IgD-negative memory B cell (primary cell): ENCODE measurements at regions not wholly inside any gene's neighbourhood (a gene's known extent, or its start where the extent isn't known, plus 50 kb on each side); places are given as distances from the start of the nearest gene placed in this dataset.
"Not testable (repeated sequence)": the region's sequence is repeated elsewhere in the genome, so short reads cannot be mapped to it uniquely, and the experiment has no call there.

Experiments used
- H3K27ac Mint-ChIP-seq, 3 donors: one replicate each; pipeline ENCODE4 v1.8.0; 2020 to 2022; ENCODE audit warnings: mild to moderate bottlenecking in 3 of 3, mixed read lengths in 3 of 3, moderate library complexity in 1 of 3
- H3K27me3 Mint-ChIP-seq: one replicate; pipeline ENCODE4 v1.8.0; 2021; ENCODE audit warnings: mixed read lengths
- H3K36me3 Mint-ChIP-seq: one replicate; pipeline ENCODE4 v1.8.0; 2020; ENCODE audit warnings: mild to moderate bottlenecking, mixed read lengths
- H3K4me1 Mint-ChIP-seq, 3 donors: one replicate each; pipeline ENCODE4 v1.8.0; 2020 to 2022; ENCODE audit warnings: mixed read lengths in 3 of 3, mild to moderate bottlenecking in 1 of 3
- H3K4me3 Mint-ChIP-seq, 4 donors: one replicate each; pipeline ENCODE4 v1.8.0; 2020 to 2022; ENCODE audit warnings: mild to moderate bottlenecking in 4 of 4, mixed read lengths in 4 of 4, moderate library complexity in 3 of 4
- H3K9me3 Mint-ChIP-seq, 3 donors: one replicate each; pipeline ENCODE4 v1.8.0; 2020 to 2021; ENCODE audit warnings: mixed read lengths in 3 of 3, mild to moderate bottlenecking in 1 of 3

DNA sequence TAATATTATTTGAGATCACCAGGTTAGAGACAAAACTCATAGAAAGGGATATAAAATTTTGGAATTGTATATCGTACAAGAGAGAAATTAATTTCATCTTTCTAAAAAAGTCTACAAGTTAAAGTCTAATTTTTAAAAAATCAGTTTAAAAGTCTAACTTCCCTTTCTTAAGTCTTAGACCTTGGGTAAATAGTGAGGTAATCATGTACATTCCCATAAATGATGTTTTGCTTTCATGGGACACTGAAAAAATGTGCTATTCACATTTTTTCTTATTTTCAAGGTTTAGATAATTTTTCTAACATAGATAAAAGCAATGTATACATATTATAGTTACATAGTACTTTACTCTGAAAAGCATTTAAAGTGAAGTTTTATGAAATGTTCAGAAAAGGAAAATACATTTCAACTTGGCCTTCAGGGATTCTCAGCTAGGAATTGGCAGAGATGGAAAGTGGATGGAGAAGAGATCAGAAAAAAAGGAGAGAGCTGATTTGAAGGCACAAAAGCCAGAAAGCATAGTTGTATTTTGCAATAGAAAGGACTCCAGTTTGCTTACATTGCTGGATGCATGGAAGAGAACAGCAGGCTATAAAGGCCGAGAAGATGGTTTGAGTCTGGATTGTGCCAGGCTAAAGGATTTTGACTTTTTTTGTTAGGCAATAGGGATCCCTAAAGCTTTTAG lies 194.0 kb downstream of the CASP12 start:
- Mint-ChIP-seq H3K27ac (peak overlapping the region in 2 of 3 donors; percentile 11 to 33), H3K36me3 (no peaks in the 10 kb centered on the region), H3K4me1 (peaks cover 14 to 24% (median 22%) of the 10 kb centered on the region in 3 donors), H3K9me3 (peaks cover 0 to 2% (median 2%) of the 10 kb centered on the region in 3 donors), H3K4me3 (peak overlapping the region in 2 of 4 donors; percentile 1 to 26), H3K27me3 (no peaks in the 10 kb centered on the region)

DNA sequence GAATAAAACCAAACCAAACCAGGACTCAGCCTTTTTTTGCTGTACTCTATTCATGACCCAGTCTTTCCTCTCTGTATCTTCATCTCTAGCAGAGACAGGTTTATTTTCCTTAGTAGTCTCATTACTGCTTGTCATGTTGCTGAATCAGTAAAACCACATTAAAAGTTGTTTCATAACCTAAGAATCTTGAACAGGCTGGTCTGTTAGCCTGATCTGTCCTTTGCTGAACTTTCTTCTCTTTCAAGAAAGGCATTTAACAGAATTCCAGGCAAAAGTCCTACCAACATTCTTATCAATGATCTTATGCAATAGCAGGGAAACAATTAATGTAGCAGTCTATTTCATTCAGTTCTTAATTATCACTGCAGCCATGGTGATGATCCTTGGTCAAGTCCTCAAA lies 197.7 kb downstream of the CASP12 start:
- no peaks in the 10 kb centered on the region for H3K36me3 Mint-ChIP-seq

DNA sequence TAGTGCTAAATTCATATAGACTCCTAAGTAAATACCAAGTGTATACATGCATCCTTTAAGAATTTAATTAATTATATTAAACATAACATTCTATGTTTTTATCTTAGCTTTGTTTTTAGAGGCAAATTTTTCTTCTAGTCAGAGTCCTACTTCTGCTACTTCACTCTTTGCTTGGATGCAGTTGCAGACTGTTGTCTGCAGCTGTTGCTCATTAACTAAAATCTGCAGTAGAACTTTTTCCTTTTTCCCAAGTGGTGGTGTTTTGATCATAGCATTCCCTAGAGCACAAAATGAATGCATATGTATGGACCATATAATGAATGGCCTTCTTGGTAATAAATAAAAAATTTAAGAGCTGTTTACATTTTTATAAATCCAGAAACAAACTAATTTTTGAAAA lies 198.3 kb downstream of the CASP12 start:
- Mint-ChIP-seq H3K27me3 (no peaks in the 10 kb centered on the region), H3K9me3 (no peaks in the 10 kb centered on the region), H3K36me3 (no peaks in the 10 kb centered on the region), H3K27ac (no peak overlapping the region), H3K4me1 (peaks cover 4 to 7% (median 7%) of the 10 kb centered on the region in 3 donors), H3K4me3 (no peak overlapping the region)

More for the DNA sequence above, 197.7 kb downstream of the CASP12 start:
- H3K27me3 Mint-ChIP-seq, result no peaks in the 10 kb centered on the region
- no peaks in the 10 kb centered on the region for H3K9me3 Mint-ChIP-seq
- H3K4me1 Mint-ChIP-seq, result peaks cover 9 to 12% (median 12%) of the 10 kb centered on the region in 3 donors
- H3K27ac Mint-ChIP-seq, result no peak overlapping the region
- no peak overlapping the region for H3K4me3 Mint-ChIP-seq

DNA sequence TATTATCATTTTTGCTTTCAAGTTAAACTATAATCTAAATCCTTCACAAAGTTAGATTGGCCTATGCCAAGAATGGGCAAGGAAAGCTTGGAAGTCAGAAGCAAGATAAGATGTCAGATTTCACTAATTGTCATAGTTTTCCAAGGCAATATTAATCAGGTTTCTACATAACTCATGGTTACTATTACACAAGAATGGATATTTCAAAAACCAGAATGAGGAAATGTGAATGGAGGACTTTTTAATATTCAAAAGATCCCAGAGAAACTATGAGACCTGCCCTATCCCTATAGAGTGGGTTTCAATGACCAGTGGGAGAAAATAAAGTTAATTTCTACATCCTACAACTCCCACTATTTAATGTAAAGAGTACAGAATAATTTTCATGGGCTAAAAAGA lies 203.2 kb downstream of the CASP12 start:
- no peak overlapping the region for H3K4me3 Mint-ChIP-seq
- peaks cover 0 to 3% (median 0%) of the 10 kb centered on the region in 3 donors for H3K9me3 Mint-ChIP-seq
- no peak overlapping the region for H3K27ac Mint-ChIP-seq
- H3K27me3 Mint-ChIP-seq, result peaks cover 1% of the 10 kb centered on the region
- no peaks in the 10 kb centered on the region for H3K36me3 Mint-ChIP-seq
- H3K4me1 Mint-ChIP-seq, result no peaks in the 10 kb centered on the region

DNA sequence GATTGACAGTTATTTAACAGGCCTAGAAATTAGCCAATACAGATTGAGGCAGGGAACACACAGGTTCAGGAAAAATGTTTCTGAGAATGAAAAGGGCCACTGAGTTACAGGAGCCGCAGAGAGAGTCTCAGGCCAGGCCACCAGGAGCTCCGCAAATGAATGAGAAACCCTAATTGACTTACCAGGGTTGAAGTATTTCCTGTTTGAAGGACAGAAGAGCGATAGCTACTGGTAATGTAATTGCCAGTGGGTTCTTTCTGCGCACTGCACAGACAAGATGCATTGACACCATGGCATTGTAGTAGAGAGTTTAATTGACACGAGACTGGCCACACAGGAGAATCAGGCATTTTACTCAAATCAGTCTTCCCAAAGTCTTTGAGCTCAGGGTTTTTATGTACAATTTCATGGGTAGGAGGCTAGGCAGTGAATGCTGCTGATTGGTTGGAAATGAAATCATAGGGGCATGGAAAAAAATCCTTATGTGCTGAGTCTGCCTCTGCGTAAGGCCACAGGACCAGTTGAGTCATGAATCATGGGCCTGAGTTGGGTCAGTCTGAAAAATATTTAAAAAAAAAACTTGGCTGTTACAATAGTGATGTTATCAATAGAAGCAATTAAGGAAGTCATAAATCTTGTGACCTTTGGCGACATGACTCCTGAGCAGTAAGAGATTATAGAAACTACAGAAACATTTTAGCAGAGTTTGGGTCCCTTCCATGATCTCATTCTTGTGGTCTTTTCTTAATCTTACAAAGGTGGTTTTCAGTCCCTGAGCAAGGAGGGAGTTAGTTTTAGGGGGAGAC lies 203.8 kb downstream of the CASP12 start:
- Mint-ChIP-seq H3K9me3 (peaks cover 0 to 3% (median 0%) of the 10 kb centered on the region in 3 donors), H3K4me1 (no peaks in the 10 kb centered on the region), H3K27ac (no peak overlapping the region), H3K27me3 (peaks cover 1% of the 10 kb centered on the region), H3K36me3 (no peaks in the 10 kb centered on the region), H3K4me3 (no peak overlapping the region)

DNA sequence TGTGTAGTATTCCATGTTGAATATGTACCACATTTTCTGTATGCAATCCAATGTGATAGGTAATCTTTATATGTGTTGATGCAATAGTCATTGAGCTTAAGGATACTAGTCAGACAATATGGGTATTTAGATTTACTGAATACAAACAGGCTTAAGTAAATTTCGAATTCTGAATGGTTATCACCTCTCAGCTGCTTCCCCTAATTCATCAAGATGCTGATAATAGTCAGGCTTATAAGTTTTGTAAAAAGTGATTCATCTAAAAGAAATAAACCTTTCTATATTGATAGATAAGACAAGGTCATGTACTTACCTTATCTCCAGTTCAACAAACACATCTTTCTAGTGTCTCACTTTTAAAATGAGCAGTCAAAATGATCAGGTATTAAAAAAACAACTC lies 205.5 kb downstream of the CASP12 start:
- Mint-ChIP-seq H3K4me1 (no peaks in the 10 kb centered on the region), H3K4me3 (no peak overlapping the region), H3K27ac (no peak overlapping the region), H3K27me3 (peaks cover 1% of the 10 kb centered on the region), H3K9me3 (peaks cover 0 to 3% (median 0%) of the 10 kb centered on the region in 3 donors), H3K36me3 (no peaks in the 10 kb centered on the region)

DNA sequence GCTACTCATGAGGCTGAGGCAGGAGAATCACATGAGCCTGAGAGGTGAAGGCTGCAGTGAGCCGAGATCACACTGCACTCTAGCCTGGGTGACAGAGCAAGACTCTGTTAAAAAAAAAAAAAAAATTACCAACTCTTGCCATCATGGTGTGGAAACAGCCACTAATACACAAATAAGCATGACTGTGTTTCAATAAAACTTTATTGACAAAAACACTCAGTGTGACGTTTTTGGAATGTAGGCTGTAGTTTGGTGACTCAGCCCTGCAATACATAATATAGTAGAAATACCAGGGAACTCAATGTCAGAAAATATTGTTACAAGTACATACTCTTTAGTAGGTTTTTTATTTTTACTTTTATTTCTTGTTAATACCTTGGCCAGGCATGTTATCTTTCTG lies 207.1 kb downstream of the CASP12 start:
- Mint-ChIP-seq H3K4me1 (no peaks in the 10 kb centered on the region), H3K9me3 (peaks cover 0 to 3% (median 0%) of the 10 kb centered on the region in 3 donors), H3K4me3 (no peak overlapping the region), H3K27ac (no peak overlapping the region), H3K36me3 (no peaks in the 10 kb centered on the region), H3K27me3 (peaks cover 2% of the 10 kb centered on the region)

DNA sequence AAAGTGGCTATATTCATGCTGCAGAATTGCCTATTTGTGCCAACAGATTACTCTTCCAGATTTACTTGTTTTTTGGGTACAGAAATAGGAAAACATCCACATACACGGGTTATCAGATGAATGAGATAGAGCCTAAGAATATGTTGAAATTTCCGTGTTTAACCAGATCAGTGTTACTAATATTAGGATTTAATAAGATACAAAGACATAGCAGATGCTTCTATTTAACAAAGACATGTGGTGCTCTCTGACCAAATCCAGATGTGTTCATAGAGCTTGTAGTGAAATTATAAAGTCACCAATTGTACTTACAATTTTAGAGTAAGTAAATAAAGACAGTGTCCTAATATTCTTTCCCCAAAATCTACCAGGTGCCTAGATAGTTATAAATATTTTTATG lies 208.0 kb downstream of the CASP12 start:
- Mint-ChIP-seq H3K4me1 (no peaks in the 10 kb centered on the region), H3K4me3 (no peak overlapping the region), H3K27me3 (peaks cover 2% of the 10 kb centered on the region), H3K27ac (no peak overlapping the region), H3K36me3 (no peaks in the 10 kb centered on the region), H3K9me3 (peaks cover 0 to 3% (median 0%) of the 10 kb centered on the region in 3 donors)

DNA sequence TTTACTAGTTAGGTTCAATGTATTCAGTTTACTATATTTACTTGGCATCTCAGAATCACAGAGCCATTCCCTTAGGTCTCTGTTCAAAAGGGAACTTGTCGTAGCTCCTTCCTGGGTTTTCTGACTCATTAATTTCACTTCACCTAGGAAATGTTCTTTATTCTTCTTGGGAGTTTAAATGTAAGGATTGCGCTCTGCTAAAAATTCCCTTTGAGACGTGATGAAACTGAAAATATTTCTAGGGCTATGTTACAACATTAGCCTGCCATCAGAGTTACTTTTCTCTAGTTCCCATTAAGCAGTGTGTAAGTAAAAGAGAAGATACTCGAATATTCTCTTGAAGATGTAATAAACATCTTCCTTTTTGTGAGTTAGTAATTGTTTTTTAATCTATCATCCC lies 209.5 kb downstream of the CASP12 start:
- H3K4me3 Mint-ChIP-seq, result no peak overlapping the region

DNA sequence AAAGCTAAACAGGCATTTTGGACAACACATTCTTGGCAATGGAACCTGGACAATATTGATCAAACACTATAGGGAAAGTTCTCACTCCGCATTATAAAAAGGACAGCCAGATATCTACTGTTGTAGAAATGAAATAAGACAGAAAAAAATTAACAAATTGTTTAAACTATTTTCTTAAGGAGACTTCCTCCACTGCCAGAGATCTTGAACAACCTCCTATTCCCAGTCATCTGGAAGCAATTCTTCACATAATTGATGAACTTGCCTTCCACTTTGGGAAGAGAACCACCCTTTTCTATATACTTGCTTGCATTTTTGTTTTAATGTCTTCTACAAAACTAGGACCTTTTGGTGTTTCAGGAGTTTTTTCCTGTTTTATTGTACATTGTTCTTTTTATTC lies 216.1 kb downstream of the CASP12 start:
- H3K36me3 Mint-ChIP-seq, result no peaks in the 10 kb centered on the region
- H3K9me3 Mint-ChIP-seq, result peaks cover 0 to 2% (median 0%) of the 10 kb centered on the region in 3 donors
- H3K27me3 Mint-ChIP-seq, result peaks cover 1% of the 10 kb centered on the region
- no peak overlapping the region for H3K4me3 Mint-ChIP-seq
- peaks cover 0 to 1% (median 1%) of the 10 kb centered on the region in 3 donors for H3K4me1 Mint-ChIP-seq
- no peak overlapping the region for H3K27ac Mint-ChIP-seq

More for the DNA sequence above, 209.5 kb downstream of the CASP12 start:
- H3K9me3 Mint-ChIP-seq, result peaks cover 0 to 3% (median 0%) of the 10 kb centered on the region in 3 donors
- no peak overlapping the region for H3K27ac Mint-ChIP-seq
- H3K36me3 Mint-ChIP-seq, result no peaks in the 10 kb centered on the region
- H3K27me3 Mint-ChIP-seq, result peaks cover 2% of the 10 kb centered on the region
- peaks cover 0 to 1% (median 0%) of the 10 kb centered on the region in 3 donors for H3K4me1 Mint-ChIP-seq

DNA sequence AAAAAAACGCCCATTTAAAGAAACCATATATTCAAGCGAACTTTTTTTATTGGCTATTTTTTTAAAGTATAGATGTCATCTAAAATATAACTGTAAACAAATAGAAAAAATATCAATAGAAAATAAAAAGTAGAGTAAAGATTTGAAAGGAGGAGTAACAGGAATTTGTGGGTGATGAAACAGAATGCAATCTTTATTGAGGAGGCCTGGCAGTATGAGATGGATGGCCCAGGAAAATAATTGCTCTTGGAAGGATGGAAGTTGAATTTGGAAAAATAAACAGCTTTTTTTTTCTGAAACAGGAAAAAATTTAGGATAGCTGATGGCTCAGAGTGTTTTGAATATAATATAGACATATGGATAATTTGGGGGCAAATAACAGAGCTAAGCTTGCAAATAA lies 219.0 kb downstream of the CASP12 start:
- Mint-ChIP-seq H3K4me1 (peaks cover 0 to 1% (median 0%) of the 10 kb centered on the region in 3 donors), H3K9me3 (peaks cover 2 to 5% (median 4%) of the 10 kb centered on the region in 3 donors), H3K27me3 (no peaks in the 10 kb centered on the region)

DNA sequence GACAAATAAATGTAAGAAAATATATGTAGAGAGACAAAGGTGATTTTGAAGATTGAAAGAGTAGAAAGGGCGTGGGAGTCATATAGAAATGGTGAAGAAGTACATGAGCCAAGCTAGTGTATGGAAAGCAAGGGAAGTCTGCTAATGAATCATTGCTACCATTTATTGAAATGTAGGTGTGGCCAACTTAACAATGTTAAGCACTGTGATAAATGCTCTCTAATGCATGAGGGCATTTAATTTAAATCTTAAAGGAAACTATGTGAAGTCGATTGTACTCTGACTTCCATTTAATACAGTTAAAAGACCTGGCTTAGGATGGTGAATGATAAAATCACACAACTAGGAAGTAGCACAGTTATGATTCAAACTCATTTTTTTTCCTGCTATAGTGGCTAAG lies 219.9 kb downstream of the CASP12 start:
- Mint-ChIP-seq H3K4me1 (peaks cover 0 to 1% (median 0%) of the 10 kb centered on the region in 3 donors), H3K27ac (no peak overlapping the region), H3K4me3 (no peak overlapping the region), H3K27me3 (no peaks in the 10 kb centered on the region), H3K9me3 (peaks cover 2 to 5% (median 4%) of the 10 kb centered on the region in 3 donors), H3K36me3 (no peaks in the 10 kb centered on the region)

More for the DNA sequence above, 219.0 kb downstream of the CASP12 start:
- no peaks in the 10 kb centered on the region for H3K36me3 Mint-ChIP-seq
- H3K27ac Mint-ChIP-seq, result peak overlapping the region in 1 of 3 donors; percentile 13
- no peak overlapping the region for H3K4me3 Mint-ChIP-seq

DNA sequence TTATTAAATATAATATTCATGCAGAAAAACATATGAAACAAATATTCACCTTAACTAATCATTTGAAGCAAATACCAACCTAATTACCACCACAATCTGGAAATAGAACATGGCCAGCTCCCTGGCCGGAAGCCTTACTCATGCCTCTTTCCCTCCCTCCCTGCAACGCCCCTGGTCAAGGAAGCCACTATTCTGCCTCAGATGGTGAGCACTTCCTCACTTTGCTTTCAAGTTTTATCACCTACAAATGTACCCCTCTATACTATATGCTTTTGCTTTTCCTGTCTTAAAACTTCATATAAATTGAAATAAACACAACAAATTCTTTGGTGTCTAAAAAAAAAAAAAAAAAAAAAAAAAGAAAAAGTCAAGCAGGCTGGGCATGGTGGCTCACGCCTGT lies 221.2 kb downstream of the CASP12 start:
- H3K9me3 Mint-ChIP-seq, H3K27me3 Mint-ChIP-seq, H3K36me3 Mint-ChIP-seq, H3K4me1 Mint-ChIP-seq, H3K27ac Mint-ChIP-seq, H3K4me3 Mint-ChIP-seq: not testable (repeated sequence)

DNA sequence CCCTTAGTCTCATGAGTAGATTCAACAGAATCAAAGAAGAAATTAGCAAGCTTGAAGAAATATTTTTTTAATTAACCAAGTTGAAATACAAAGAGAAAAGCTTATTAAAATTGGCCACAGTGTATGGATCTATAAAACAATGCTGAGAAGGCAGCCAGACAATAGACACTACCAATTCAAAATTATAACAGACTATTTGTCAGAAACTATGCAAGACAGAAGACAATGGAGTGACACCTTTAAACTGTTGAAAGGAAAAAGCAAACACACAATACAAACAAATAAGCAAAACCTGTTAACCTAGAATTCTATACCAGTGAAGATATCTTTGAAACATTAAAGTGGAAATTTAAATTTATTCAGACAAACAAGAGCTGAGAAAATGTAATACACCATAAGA lies 225.4 kb downstream of the CASP12 start:
- Mint-ChIP-seq H3K4me3 (no peak overlapping the region), H3K9me3 (peaks cover 2 to 5% (median 3%) of the 10 kb centered on the region in 3 donors), H3K27ac (no peak overlapping the region), H3K36me3 (no peaks in the 10 kb centered on the region), H3K27me3 (peaks cover 6% of the 10 kb centered on the region), H3K4me1 (no peaks in the 10 kb centered on the region)

DNA sequence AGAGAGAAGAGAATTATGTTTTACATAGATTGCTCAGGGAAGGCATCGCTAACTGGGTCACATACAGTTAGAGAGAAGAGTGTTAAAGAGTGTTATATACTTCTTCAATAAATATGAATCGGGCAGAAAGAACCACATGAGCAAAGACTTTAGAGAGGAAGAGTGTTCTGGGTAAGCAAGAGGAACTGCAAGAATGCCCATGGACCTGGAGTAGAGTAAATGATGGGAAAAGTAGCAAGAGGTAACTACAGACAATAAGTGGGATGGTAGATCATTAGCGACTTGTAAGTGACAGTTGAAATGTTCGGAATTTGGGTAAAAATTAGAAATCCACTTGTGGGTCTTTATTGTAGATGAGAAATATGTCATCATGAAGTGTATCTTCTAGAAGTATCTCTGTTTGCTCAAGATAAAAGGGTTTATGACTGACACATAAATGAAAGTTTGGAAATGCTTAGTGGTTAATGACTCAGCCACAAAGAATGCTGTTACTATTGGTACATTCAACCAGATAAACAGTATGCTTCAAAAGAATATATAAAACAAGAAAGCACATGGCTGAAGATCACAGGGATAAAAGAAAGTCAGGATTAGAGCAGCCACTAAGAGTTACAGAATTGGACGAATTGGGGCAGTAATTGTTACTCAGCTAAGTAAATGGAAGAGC lies 229.3 kb downstream of the CASP12 start:
- H3K9me3 Mint-ChIP-seq, result no peaks in the 10 kb centered on the region
- peaks cover 6% of the 10 kb centered on the region for H3K27me3 Mint-ChIP-seq
- no peaks in the 10 kb centered on the region for H3K4me1 Mint-ChIP-seq
- no peak overlapping the region for H3K27ac Mint-ChIP-seq
- no peak overlapping the region for H3K4me3 Mint-ChIP-seq
- H3K36me3 Mint-ChIP-seq, result no peaks in the 10 kb centered on the region
